HuH-7 (cell line): ENCODE measurements at regions not wholly inside any gene's neighbourhood (a gene's known extent, or its start where the extent isn't known, plus 50 kb on each side); places are given as distances from the start of the nearest gene placed in this dataset.
"Not testable (repeated sequence)": the region's sequence is repeated elsewhere in the genome, so short reads cannot be mapped to it uniquely, and the experiment has no call there.

Source experiments
- DNase-seq: peaks from one replicate; pipeline ENCODE4 v3.0.0; 2011; ENCODE audit warnings: low spot score

DNA sequence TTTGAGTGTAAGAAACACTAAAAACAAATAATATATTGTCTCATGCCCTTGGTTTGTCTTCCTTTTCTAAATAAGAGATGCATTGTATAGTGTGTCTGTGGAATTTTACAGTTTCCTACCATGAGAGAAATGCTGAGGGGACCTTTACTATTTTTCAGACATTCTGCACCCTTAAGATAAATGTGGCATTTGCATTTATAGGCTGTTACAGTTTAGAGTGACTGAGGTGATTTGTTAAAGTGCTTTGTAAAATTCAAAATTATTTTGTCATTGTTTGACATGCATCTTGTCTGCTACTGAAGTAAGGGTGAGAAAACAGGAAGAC lies 78.9 kb upstream of the ZSWIM2 start:
- no peak for DNase-seq

GRCh38 chr2:186927185-186927866 lies 78.4 kb upstream of the ZSWIM2 start:
- no peak for DNase-seq

DNA sequence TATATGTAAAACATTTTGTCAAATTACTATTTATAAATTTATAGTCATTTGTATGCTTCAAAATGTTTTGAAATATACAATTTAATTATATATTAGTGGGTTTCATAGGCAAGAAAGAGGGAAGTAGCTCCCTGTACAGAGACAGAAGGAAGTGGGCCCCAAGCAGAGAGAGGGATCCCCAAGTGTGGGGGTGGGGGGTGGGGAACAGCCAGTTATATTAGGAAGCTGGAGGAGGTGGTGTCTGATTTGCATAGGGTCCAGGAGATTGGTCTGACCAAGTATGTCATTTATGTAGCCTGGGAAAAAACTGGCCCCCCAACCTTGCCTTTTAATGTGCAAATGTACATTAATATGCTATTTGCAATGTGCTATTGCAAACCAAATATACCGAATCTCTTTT lies 76.5 kb upstream of the ZSWIM2 start:
- DNase-seq: no peak

- not testable (repeated sequence) for DNase-seq
These were observed 73.3 kb upstream of the ZSWIM2 start for GRCh38 chr2:186922316-186922715.

- no peak for DNase-seq
These were observed 70.3 kb upstream of the ZSWIM2 start for GRCh38 chr2:186919296-186919695.

- no peak for DNase-seq
These were observed 69.5 kb upstream of the ZSWIM2 start for GRCh38 chr2:186918495-186918894.

GRCh38 chr2:186917866-186918265 lies 68.9 kb upstream of the ZSWIM2 start:
- DNase-seq: no peak

- no peak for DNase-seq
These were observed 64.9 kb upstream of the ZSWIM2 start for GRCh38 chr2:186913870-186914269.

GRCh38 chr2:186912979-186913378 lies 64.0 kb upstream of the ZSWIM2 start:
- DNase-seq: no peak

DNA sequence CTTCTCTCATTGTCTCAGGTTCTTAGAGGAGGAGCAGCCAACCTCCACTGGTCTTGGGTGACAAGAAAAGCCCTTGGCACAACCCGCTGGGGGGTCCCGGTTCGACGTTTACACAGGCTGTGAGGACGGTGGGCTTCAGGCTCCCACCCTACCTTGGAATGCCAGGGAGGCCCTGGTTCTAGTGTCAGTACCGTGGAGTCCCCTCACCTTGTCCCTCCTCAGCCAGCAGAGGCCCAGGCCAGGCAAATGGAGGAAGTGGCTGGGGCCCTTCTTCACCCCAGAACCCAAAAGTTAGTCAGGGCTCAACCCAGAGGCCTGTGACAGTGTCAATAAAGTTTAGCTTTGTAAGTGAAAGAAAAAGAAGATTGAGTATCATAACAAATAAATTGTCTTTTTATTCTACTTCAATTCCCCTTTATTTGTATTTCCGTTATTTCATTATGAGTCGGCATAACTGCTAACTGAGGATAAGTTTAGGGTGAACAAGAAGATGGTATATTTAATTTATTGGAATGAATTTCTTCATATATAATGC lies 62.6 kb upstream of the ZSWIM2 start:
- no peak for DNase-seq

GRCh38 chr2:186910996-186911395 lies 62.0 kb upstream of the ZSWIM2 start:
- no peak for DNase-seq

DNA sequence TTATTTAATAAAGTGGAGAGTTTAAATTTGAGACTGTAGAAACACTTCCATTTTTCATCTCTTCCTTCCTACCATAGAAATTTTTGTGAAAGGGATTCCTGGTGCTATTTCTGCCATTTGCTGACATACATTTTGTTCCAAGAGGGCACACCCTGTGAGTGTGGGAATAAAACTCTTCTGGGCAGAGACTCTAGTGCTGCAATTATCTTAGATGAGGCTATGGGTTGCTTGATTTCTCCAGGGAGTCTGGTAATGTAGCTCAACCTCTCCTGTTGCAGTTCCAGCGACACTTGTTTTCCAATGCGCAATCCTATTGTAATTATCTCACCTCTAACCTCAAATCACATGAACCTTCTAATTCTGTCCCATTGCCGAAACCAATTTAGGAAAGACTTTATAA lies 60.1 kb upstream of the ZSWIM2 start:
- DNase-seq: no peak

GRCh38 chr2:186907897-186908296 lies 58.9 kb upstream of the ZSWIM2 start:
- no peak for DNase-seq

GRCh38 chr2:186903216-186903615 lies 54.2 kb upstream of the ZSWIM2 start:
- no peak for DNase-seq
